ENCODE measurements at regions not wholly inside any gene's neighbourhood (a gene's known extent, or its start where the extent isn't known, plus 50 kb on each side); places are given as distances from the start of the nearest gene placed in this dataset.

- TF ChIP-seq CREB5 (CRISPR knock-in tag; IDR thresholded peaks at IDR 0.05; ENCODE audit: low read depth), result no peak
- no peak for TF ChIP-seq ARNTL (CRISPR knock-in tag; IDR thresholded peaks at IDR 0.05; ENCODE audit: borderline replicate concordance, low read depth)
- no peak for TF ChIP-seq PATZ1 (CRISPR knock-in tag; IDR thresholded peaks at IDR 0.05; ENCODE audit: borderline replicate concordance)
- no peak for TF ChIP-seq ZFP3 (CRISPR knock-in tag; IDR thresholded peaks at IDR 0.05)
- TF ChIP-seq SNAI2 (CRISPR knock-in tag; IDR thresholded peaks at IDR 0.05), result no peak
- no peak for TF ChIP-seq CSRNP3 (CRISPR knock-in tag; IDR thresholded peaks at IDR 0.05)
- no peak for TF ChIP-seq ZNF565 (CRISPR knock-in tag; conservative IDR thresholded peaks at IDR 0.05; ENCODE audit: low read depth)
Measured at GRCh38 chr13:48151363-48152161, 56.7 kb upstream of the MED4 start.

Data from SK-N-SH treated with all-trans-retinoic acid at 6 μM for 48 hours (cell line).